AG09309 (cell line): ENCODE measurements at regions not wholly inside any gene's neighbourhood (a gene's known extent, or its start where the extent isn't known, plus 50 kb on each side); places are given as distances from the start of the nearest gene placed in this dataset.

Experiments
- DNase-seq: peaks from one replicate; pipeline ENCODE4 v3.0.0-alpha.2; 2010; ENCODE audit warnings: low read depth
- H3K4me3 ChIP-seq: 2 replicates; pipeline ENCODE4 v1.5.1; 2011; ENCODE audit warnings: mild to moderate bottlenecking, low read depth, low read length, moderate library complexity; ENCODE audit not compliant: control insufficient read depth
- TF ChIP-seq, protein P1 (sequence below): IDR thresholded peaks from 2 replicates; pipeline ENCODE4 v1.5.1; 2011; ENCODE audit warnings: mild to moderate bottlenecking, low read depth, low read length, inconsistent platforms; ENCODE audit not compliant: insufficient read depth, control insufficient read depth; ENCODE audit errors: missing control alignments

DNA sequence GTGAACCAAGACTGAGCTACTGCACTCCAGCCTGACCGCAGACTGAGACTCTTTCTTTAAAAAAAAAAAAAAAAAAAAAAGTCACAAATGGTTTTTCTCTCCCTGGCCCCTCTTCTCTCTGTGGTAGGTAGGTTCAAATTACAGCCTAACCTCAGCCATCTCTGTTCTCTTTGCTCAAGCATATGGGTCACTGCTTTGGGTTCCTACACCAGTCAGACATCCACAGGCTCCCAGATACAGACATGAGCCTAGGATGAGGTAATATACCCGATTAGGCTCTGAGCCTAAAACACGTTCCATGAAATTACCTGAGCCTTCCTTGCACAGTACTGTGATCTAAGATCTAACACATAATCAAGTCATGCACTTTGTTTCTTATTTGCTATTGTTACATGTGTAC lies 90.5 kb upstream of the JAK1 start:
- DNase-seq = no peak
- TF ChIP-seq, protein P1, sequence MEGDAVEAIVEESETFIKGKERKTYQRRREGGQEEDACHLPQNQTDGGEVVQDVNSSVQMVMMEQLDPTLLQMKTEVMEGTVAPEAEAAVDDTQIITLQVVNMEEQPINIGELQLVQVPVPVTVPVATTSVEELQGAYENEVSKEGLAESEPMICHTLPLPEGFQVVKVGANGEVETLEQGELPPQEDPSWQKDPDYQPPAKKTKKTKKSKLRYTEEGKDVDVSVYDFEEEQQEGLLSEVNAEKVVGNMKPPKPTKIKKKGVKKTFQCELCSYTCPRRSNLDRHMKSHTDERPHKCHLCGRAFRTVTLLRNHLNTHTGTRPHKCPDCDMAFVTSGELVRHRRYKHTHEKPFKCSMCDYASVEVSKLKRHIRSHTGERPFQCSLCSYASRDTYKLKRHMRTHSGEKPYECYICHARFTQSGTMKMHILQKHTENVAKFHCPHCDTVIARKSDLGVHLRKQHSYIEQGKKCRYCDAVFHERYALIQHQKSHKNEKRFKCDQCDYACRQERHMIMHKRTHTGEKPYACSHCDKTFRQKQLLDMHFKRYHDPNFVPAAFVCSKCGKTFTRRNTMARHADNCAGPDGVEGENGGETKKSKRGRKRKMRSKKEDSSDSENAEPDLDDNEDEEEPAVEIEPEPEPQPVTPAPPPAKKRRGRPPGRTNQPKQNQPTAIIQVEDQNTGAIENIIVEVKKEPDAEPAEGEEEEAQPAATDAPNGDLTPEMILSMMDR = no peak
- H3K4me3 ChIP-seq = no peak overlapping the region

DNA sequence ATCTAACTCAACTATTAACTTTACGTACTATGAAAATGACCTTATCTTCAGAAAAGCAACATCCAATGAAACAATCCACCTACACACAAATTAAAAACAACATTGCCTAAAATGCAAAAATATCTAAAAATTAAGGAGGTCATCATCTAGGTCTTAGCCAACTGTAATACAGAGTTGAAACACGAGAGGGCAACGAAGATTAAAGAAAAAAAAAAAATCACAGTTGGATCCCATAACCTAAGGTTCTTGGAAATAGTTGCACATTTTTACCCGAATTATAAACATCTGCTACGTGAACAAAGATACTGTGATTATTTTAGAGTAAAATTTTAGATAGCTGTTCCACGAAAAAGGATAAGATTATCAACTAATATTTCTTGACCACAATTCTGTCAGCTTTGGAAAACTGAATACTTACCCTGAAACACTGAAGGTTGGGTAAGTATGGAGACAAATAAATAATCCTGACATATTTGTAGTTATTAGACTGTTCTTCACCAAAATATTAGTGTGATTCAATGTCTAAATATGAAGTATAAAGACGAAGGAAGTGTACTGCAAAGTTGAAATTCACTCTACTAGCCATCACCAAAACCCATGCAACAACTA lies 88.0 kb upstream of the AK4 start:
- TF ChIP-seq, protein P1 = peak; percentile 41
- no peak for DNase-seq
- no peak overlapping the region for H3K4me3 ChIP-seq

DNA sequence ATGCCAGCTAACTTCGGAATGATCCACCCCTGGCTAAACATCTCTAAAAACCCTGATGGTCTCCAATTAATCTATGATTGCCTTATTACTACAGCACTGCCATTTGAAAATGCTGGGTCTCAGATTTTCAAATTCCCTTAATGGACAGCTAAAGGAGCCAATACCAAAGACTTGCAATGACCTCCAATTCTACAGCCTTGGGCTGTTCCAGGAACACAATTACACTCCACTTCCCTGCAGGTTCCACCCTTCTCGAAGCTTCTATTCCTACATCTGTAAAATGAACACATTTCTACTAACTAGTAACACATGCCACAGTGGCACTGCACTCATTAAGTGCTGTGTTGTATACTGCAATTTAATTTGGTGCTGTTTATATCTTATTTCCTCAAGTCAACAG lies 85.7 kb upstream of the AK4 start:
- no peak for DNase-seq
- TF ChIP-seq, protein P1 = no peak
- no peak overlapping the region for H3K4me3 ChIP-seq

DNA sequence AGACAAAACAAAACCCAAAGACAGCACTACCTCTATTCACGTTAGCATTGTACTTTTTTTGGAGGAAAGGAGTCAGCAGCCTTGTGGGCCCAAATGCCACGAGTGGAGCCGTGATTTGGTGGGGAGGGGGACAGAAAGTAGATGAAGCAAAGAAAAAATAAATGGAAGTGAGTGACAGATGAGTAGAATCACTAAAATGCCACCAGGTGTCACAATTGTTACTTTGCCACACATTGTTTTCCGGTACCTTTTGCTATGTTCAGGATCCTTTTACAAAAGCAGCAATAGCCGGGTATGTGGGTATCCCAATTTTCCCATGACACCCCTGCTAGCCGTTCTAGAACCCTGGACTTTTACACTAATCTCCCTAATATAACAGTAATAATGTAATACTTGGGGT lies 85.0 kb upstream of the AK4 start:
- no peak overlapping the region for H3K4me3 ChIP-seq
- no peak for DNase-seq
- TF ChIP-seq, protein P1 = no peak

- TF ChIP-seq, protein P1 = no peak
- DNase-seq = no peak
- no peak overlapping the region for H3K4me3 ChIP-seq
Observed at GRCh38 chr1:65064981-65065380, 83.0 kb upstream of the AK4 start.

GRCh38 chr1:65065524-65066418 lies 82.2 kb upstream of the AK4 start:
- TF ChIP-seq, protein P1 = no peak
- H3K4me3 ChIP-seq = peak overlapping the region; percentile 90
- DNase-seq = no peak

DNA sequence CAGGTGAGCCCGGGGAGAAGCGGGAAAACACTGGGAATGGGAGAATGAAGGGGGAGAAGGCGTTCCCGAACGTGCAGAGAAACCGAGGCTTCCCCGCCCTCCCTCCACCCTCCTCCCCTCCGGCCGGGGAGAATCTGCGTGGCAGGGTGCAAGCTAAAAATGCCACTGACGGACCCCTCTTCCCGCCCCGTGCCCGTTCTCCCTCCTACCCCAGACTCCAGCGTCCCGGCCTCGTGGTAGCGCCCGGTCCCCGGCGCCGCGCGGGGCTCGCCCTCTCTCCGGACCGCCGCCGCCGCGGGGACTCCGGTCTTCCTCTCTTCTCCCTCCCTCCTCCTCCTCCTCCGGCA lies 81.6 kb upstream of the AK4 start:
- DNase-seq = no peak
- TF ChIP-seq, protein P1 = no peak
- H3K4me3 ChIP-seq = peak overlapping the region; percentile 90
